Fibroblast of lung (primary cell): ENCODE measurements at regions not wholly inside any gene's neighbourhood (a gene's known extent, or its start where the extent isn't known, plus 50 kb on each side); places are given as distances from the start of the nearest gene placed in this dataset.

Experiments
- DNase-seq, 2 donors: peaks; one replicate each; pipeline versions ENCODE4 v3.0.0 to v3.0.0-alpha.2; 2010; ENCODE audit warnings: low read depth in 2 of 2
- H2AFZ ChIP-seq: 2 replicates; pipeline ENCODE4 v1.5.1; 2012; ENCODE audit warnings: low read length, control low read depth, inconsistent platforms
- H3K27ac ChIP-seq: 2 replicates; pipeline ENCODE4 v1.5.1; 2011; ENCODE audit warnings: low read length, control low read depth; ENCODE audit not compliant: insufficient read depth
- H3K27me3 ChIP-seq: 2 replicates; pipeline ENCODE4 v1.5.1; 2011; ENCODE audit warnings: mild to moderate bottlenecking, low read length; ENCODE audit not compliant: control insufficient read depth, insufficient read depth
- H3K36me3 ChIP-seq: 2 replicates; pipeline ENCODE4 v1.5.1; 2011; ENCODE audit warnings: low read length; ENCODE audit not compliant: control insufficient read depth, insufficient read depth
- H3K4me1 ChIP-seq: 2 replicates; pipeline ENCODE4 v1.5.1; 2011; ENCODE audit warnings: low read length; ENCODE audit not compliant: control insufficient read depth, insufficient read depth; ENCODE audit errors: extremely low read depth
- H3K4me2 ChIP-seq: 2 replicates; pipeline ENCODE4 v1.5.1; 2011; ENCODE audit warnings: low read length, control low read depth; ENCODE audit not compliant: insufficient read depth; ENCODE audit errors: extremely low read depth
- H3K4me3 ChIP-seq, 4 experiments: fragments of 200-600 bp in 1 of 4; sonication (generic) in 1 of 4; replicated peaks in 1 of 4; 2 replicates each; pipeline ENCODE4 v1.5.1; 2011 to 2016; ENCODE audit warnings: low read length in 4 of 4, low read depth in 3 of 4, mild to moderate bottlenecking in 3 of 4, control low read depth in 2 of 4, inconsistent platforms in 1 of 4, mixed read lengths in 1 of 4; ENCODE audit not compliant: insufficient read depth in 1 of 4; ENCODE audit errors: control extremely low read depth in 1 of 4
- H3K79me2 ChIP-seq: 2 replicates; pipeline ENCODE4 v1.5.1; 2012; ENCODE audit warnings: mild to moderate bottlenecking, low read length, inconsistent platforms; ENCODE audit not compliant: control insufficient read depth, insufficient read depth
- H3K9ac ChIP-seq: 2 replicates; pipeline ENCODE4 v1.5.1; 2011; ENCODE audit warnings: mild to moderate bottlenecking, low read length, control low read depth; ENCODE audit not compliant: insufficient read depth
- H3K9me3 ChIP-seq: 2 replicates; pipeline ENCODE4 v1.5.1; 2012; ENCODE audit warnings: low read depth, low read length; ENCODE audit not compliant: control insufficient read depth, insufficient read depth
- H4K20me1 ChIP-seq: 2 replicates; pipeline ENCODE4 v1.5.1; 2011; ENCODE audit warnings: low read length; ENCODE audit not compliant: control insufficient read depth, insufficient read depth; ENCODE audit errors: extremely low read depth
- CTCF ChIP-seq, 2 donors: IDR thresholded peaks in 1 of 2; conservative IDR thresholded peaks in 1 of 2; 1 replicate in 1 of 2; 2 replicates in 1 of 2; pipeline ENCODE4 v1.5.1; 2011 to 2012; ENCODE audit warnings: low read length in 2 of 2, control low read depth in 1 of 2, inconsistent platforms in 1 of 2, low read depth in 1 of 2, mild to moderate bottlenecking in 1 of 2
- EZH2 ChIP-seq: IDR thresholded peaks from 2 replicates; pipeline ENCODE4 v1.5.1; 2012; ENCODE audit warnings: low read length, control low read depth, mild to moderate bottlenecking; ENCODE audit errors: missing control alignments

GRCh38 chr4:83932750-83933391, 397.0 kb downstream of the GPAT3 start:
- Histone ChIP-seq H3K4me3 (no peak overlapping the region), H3K4me1 (no peaks in the 10 kb centered on the region), H3K4me2 (no peak overlapping the region), H3K79me2 (no peaks in the 10 kb centered on the region), H3K27ac (no peak overlapping the region), H3K9me3 (no peaks in the 10 kb centered on the region), H3K9ac (no peak overlapping the region), H3K27me3 (no peaks in the 10 kb centered on the region), H2AFZ (no peak overlapping the region), H3K36me3 (no peaks in the 10 kb centered on the region), H4K20me1 (no peaks in the 10 kb centered on the region)
- TF ChIP-seq EZH2 (no peak), CTCF (conservative IDR thresholded peaks at IDR 0.05 in 1 of 2, IDR thresholded peaks at IDR 0.05 in 1 of 2; ENCODE audit: low read depth in 1 of 2, low read length in 2 of 2) (no peak)
- DNase-seq, result peak in 1 of 2 donors; percentile 11

- Histone ChIP-seq H3K27me3 (no peaks in the 10 kb centered on the region), H3K27ac (no peak overlapping the region), H2AFZ (no peak overlapping the region), H4K20me1 (no peaks in the 10 kb centered on the region), H3K4me3 (no peak overlapping the region), H3K9ac (no peak overlapping the region), H3K79me2 (no peaks in the 10 kb centered on the region), H3K9me3 (no peaks in the 10 kb centered on the region), H3K4me2 (no peak overlapping the region), H3K36me3 (no peaks in the 10 kb centered on the region), H3K4me1 (no peaks in the 10 kb centered on the region)
- TF ChIP-seq CTCF (conservative IDR thresholded peaks at IDR 0.05 in 1 of 2, IDR thresholded peaks at IDR 0.05 in 1 of 2; ENCODE audit: low read depth in 1 of 2, low read length in 2 of 2) (no peak), EZH2 (no peak)
- DNase-seq, result no peak
These were observed 395.9 kb downstream of the GPAT3 start for GRCh38 chr4:83931659-83932438.

GRCh38 chr4:83929550-83929949, 393.6 kb downstream of the GPAT3 start:
- H3K9ac ChIP-seq, result no peak overlapping the region
- H3K79me2 ChIP-seq, result no peaks in the 10 kb centered on the region
- H3K4me1 ChIP-seq, result no peaks in the 10 kb centered on the region
- H3K27ac ChIP-seq, result no peak overlapping the region
- no peaks in the 10 kb centered on the region for H3K27me3 ChIP-seq
- no peak overlapping the region for H2AFZ ChIP-seq
- H4K20me1 ChIP-seq, result no peaks in the 10 kb centered on the region
- no peak overlapping the region for H3K4me2 ChIP-seq
- no peaks in the 10 kb centered on the region for H3K9me3 ChIP-seq
- TF ChIP-seq CTCF (conservative IDR thresholded peaks at IDR 0.05 in 1 of 2, IDR thresholded peaks at IDR 0.05 in 1 of 2; ENCODE audit: low read depth in 1 of 2, low read length in 2 of 2), result no peak
- TF ChIP-seq EZH2, result no peak
- H3K4me3 ChIP-seq, result no peak overlapping the region
- no peak for DNase-seq
- no peaks in the 10 kb centered on the region for H3K36me3 ChIP-seq
